Keratinocyte (primary cell): ENCODE measurements at regions not wholly inside any gene's neighbourhood (a gene's known extent, or its start where the extent isn't known, plus 50 kb on each side); places are given as distances from the start of the nearest gene placed in this dataset.

Source experiments
- DNase-seq: peaks from one replicate; pipeline ENCODE4 v3.0.0-alpha.2; 2011; ENCODE audit warnings: low read depth, missing footprints, low spot score
- FAIRE-seq: peaks from 2 replicates; lab custom pipeline; 2011; peaks lifted over from hg19 to GRCh38; lab: Jason Lieb, UNC
- H2AFZ ChIP-seq: 2 replicates; pipeline ENCODE4 v1.6.0; 2012; ENCODE audit warnings: low read length, control low read depth, inconsistent platforms; ENCODE audit not compliant: control insufficient read depth
- H3K27ac ChIP-seq: 2 replicates; pipeline ENCODE4 v1.5.1; 2011; ENCODE audit warnings: low read length; ENCODE audit not compliant: control insufficient read depth, insufficient read depth
- H3K27me3 ChIP-seq: 3 replicates; pipeline ENCODE4 v1.6.0; 2011; ENCODE audit warnings: low read length; ENCODE audit not compliant: control insufficient read depth, insufficient read depth; ENCODE audit errors: extremely low read depth
- H3K36me3 ChIP-seq, 2 experiments: 2 replicates in 1 of 2; 3 replicates in 1 of 2; pipeline ENCODE4 v1.5.1; 2011; ENCODE audit warnings: low read length in 2 of 2, mild to moderate bottlenecking in 1 of 2; ENCODE audit not compliant: control insufficient read depth in 2 of 2, insufficient read depth in 2 of 2; ENCODE audit errors: extremely low read depth in 1 of 2
- H3K4me1 ChIP-seq: 3 replicates; pipeline ENCODE4 v1.5.1; 2011; ENCODE audit warnings: low read length; ENCODE audit not compliant: control insufficient read depth, insufficient read depth; ENCODE audit errors: extremely low read depth
- H3K4me2 ChIP-seq: 3 replicates; pipeline ENCODE4 v1.6.0; 2011; ENCODE audit warnings: low read depth, low read length; ENCODE audit not compliant: control insufficient read depth, insufficient read depth; ENCODE audit errors: extremely low read depth
- H3K4me3 ChIP-seq, 3 experiments: fragments of 200-600 bp in 1 of 3; sonication (generic) in 1 of 3; 2 replicates in 2 of 3; 3 replicates in 1 of 3; pipeline ENCODE4 v1.5.1; 2011 to 2016; ENCODE audit warnings: low read length in 3 of 3, mild to moderate bottlenecking in 3 of 3, control low read depth in 2 of 3, inconsistent platforms in 1 of 3, low read depth in 1 of 3, mixed read lengths in 1 of 3, mixed run types in 1 of 3, moderate library complexity in 1 of 3; ENCODE audit not compliant: control insufficient read depth in 2 of 3, insufficient read depth in 2 of 3; ENCODE audit errors: extremely low read depth in 1 of 3
- H3K79me2 ChIP-seq: 2 replicates; pipeline ENCODE4 v1.6.0; 2012; ENCODE audit warnings: low read length; ENCODE audit not compliant: control insufficient read depth, insufficient read depth
- H3K9ac ChIP-seq: 3 replicates; pipeline ENCODE4 v1.6.0; 2011; ENCODE audit warnings: low read length; ENCODE audit not compliant: control insufficient read depth, insufficient read depth; ENCODE audit errors: extremely low read depth
- H3K9me1 ChIP-seq: 3 replicates; pipeline ENCODE4 v1.6.0; 2011; ENCODE audit warnings: low read length; ENCODE audit not compliant: control insufficient read depth, insufficient read depth; ENCODE audit errors: extremely low read depth
- H3K9me3 ChIP-seq: 2 replicates; pipeline ENCODE4 v1.5.1; 2012; ENCODE audit warnings: low read depth, low read length; ENCODE audit not compliant: control insufficient read depth
- H4K20me1 ChIP-seq: 3 replicates; pipeline ENCODE4 v1.6.0; 2011; ENCODE audit warnings: low read length; ENCODE audit not compliant: control insufficient read depth, insufficient read depth; ENCODE audit errors: extremely low read depth
- CTCF ChIP-seq, 3 experiments: IDR thresholded peaks in 1 of 3; conservative IDR thresholded peaks in 1 of 3; optimal IDR thresholded peaks in 1 of 3; 2 replicates in 2 of 3; 3 replicates in 1 of 3; pipeline versions ENCODE3 to v1.5.1; 2011; ENCODE audit warnings: low read length in 3 of 3, mild to moderate bottlenecking in 3 of 3, moderate library complexity in 2 of 3, control low read depth in 1 of 3, inconsistent platforms in 1 of 3; ENCODE audit not compliant: insufficient read depth in 2 of 3; ENCODE audit errors: extremely low read depth in 1 of 3
- EZH2 ChIP-seq: IDR thresholded peaks from one replicate; pipeline ENCODE4 v1.6.1; 2012; ENCODE audit warnings: inconsistent platforms, mild to moderate bottlenecking, low read length, moderate library complexity
- dilution Hi-C: fragments of 300-500 bp; cut with MboI; formaldehyde crosslinking; loops from one replicate; pipeline ENCODE4 v1.7.0; 2020; ENCODE audit warnings: low sequenced_read_pairs; ENCODE audit not compliant: extremely low pct_ligation_motif_present

- Histone ChIP-seq H3K4me1 (no peaks in the 10 kb centered on the region), H3K9me1 (no peaks in the 10 kb centered on the region)
- no peak for FAIRE-seq
Measured at GRCh38 chr15:79496838-79497237, 64.7 kb downstream of the MINAR1 start.

GRCh38 chr15:79501086-79501485, 69.0 kb downstream of the MINAR1 start:
- Histone ChIP-seq H3K4me3 (no peak overlapping the region), H3K4me1 (no peaks in the 10 kb centered on the region), H3K4me2 (no peak overlapping the region), H3K9ac (no peak overlapping the region), H3K27me3 (no peaks in the 10 kb centered on the region), H3K36me3 (no peaks in the 10 kb centered on the region), H3K9me3 (no peaks in the 10 kb centered on the region), H2AFZ (no peak overlapping the region), H3K27ac (no peak overlapping the region), H3K79me2 (no peaks in the 10 kb centered on the region), H4K20me1 (no peaks in the 10 kb centered on the region), H3K9me1 (no peaks in the 10 kb centered on the region)
- FAIRE-seq, result no peak
- dilution Hi-C loops, result no loop called here
- TF ChIP-seq CTCF (optimal IDR thresholded peaks at IDR 0.05 in 1 of 3, IDR thresholded peaks at IDR 0.05 in 1 of 3, conservative IDR thresholded peaks at IDR 0.05 in 1 of 3; ENCODE audit: extremely low read depth in 1 of 3, insufficient read depth in 2 of 3, low read length in 3 of 3), result no peak
- TF ChIP-seq EZH2, result no peak
- no peak for DNase-seq

More at GRCh38 chr15:79496838-79497237, 64.7 kb downstream of the MINAR1 start:
- Histone ChIP-seq H3K27me3 (no peaks in the 10 kb centered on the region), H4K20me1 (no peaks in the 10 kb centered on the region), H3K79me2 (no peaks in the 10 kb centered on the region), H3K36me3 (no peaks in the 10 kb centered on the region), H3K4me2 (no peak overlapping the region), H3K27ac (no peak overlapping the region), H3K4me3 (no peak overlapping the region), H2AFZ (no peak overlapping the region), H3K9ac (no peak overlapping the region), H3K9me3 (no peaks in the 10 kb centered on the region)
- TF ChIP-seq EZH2, result no peak
- TF ChIP-seq CTCF (optimal IDR thresholded peaks at IDR 0.05 in 1 of 3, IDR thresholded peaks at IDR 0.05 in 1 of 3, conservative IDR thresholded peaks at IDR 0.05 in 1 of 3; ENCODE audit: extremely low read depth in 1 of 3, insufficient read depth in 2 of 3, low read length in 3 of 3), result no peak
- dilution Hi-C loops, result no loop called here
- DNase-seq, result no peak
